GM18873 (cell line): ENCODE measurements at regions not wholly inside any gene's neighbourhood (a gene's known extent, or its start where the extent isn't known, plus 50 kb on each side); places are given as distances from the start of the nearest gene placed in this dataset.

Experiments
- ATAC-seq: cut with Tn5 transposase; IDR thresholded peaks from one replicate; pipeline ENCODE4 v1.9.1; 2021; ENCODE audit warnings: mild to moderate bottlenecking, moderate library complexity, moderate number of reproducible peaks; ENCODE audit not compliant: unreplicated experiment, low FRiP score

- ATAC-seq: no peak
Observed at GRCh38 chr22:48866906-48867681, 960.6 kb downstream of the BRD1 start.

GRCh38 chr22:48864748-48865147 is 962.9 kb downstream of the BRD1 start:
- ATAC-seq: no peak

DNA sequence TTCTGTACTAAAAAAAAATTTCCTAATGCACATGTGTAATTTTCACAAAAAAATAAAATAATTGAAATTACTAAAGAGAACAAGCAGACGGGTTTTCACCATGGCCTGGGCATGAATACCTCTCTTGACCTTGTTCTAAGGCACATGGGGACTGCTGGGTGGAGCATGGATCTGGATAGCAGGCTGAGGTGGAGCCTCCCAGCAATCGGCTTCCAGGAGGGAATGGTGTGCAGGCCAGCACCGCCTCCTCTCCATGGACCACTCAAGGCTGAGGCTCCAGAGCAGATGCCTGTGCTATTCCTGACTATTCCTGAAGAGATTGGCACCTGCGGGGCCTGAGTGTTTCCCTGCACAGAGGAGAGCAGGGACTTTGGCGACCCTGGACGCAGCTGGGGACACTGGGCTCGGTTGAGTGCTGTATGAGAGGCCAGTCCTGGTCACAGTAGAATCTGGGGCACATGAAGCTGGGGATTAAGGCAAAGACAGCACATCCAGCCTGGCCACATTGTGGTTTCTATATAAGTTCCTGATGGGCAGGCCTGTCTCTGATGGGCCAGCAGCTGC is 963.6 kb downstream of the BRD1 start:
- ATAC-seq: no peak

DNA sequence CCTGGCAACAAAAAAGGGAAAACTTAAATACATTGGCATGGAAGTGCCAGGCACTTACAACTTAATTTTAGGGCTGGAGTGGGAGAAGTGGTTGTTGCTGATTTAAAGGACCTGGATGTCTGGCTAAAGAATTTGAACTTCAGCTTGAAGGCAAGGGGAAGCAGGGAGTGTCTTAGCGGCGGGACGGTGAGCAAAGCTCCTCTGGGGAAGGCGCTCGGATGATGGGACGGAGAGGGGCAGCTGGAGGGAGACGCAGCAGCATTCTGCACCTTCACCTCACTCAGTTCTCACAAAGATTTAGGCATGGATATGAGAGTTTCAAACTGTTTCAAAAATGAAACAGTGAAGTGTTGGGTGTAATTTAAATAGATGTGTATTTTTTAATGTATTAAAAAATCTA is 967.1 kb downstream of the BRD1 start:
- no peak for ATAC-seq

DNA sequence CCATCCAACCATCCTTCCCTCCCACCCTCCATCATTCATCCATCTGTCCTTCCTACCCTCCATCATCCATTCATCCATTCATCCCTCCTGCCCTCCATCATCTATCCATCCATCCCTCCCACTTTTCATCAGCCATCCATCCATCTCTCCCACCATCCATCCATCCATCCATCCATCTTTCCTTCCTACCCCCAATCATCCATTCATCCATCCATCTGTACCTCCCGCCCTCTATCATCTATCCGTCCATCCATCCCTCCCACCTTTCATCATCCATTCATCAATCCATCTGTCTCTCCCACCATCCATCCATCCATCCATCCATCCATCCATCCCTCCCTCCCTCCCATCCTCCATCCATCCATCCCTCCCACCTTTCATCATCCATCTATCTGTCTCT is 968.8 kb downstream of the BRD1 start:
- ATAC-seq: no peak

DNA sequence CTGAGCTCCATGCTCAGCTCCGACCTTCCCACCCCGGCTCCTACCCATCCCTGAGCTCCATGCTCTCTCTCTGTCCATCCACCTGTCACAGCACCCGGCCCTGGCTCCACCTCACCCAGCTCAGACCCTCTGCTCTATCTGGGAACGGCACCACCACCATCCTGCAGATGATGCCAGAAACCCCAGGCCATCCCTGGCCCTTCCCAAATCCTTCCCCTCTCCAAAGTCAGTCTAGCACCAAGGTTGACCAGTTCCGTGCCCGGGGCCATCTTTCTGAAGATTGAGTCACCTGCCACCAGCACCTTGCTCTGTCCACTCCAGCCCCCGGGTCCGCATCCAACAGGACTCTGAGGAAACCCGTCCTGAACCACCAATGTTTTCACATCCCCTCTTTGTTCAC is 969.6 kb downstream of the BRD1 start:
- no peak for ATAC-seq

DNA sequence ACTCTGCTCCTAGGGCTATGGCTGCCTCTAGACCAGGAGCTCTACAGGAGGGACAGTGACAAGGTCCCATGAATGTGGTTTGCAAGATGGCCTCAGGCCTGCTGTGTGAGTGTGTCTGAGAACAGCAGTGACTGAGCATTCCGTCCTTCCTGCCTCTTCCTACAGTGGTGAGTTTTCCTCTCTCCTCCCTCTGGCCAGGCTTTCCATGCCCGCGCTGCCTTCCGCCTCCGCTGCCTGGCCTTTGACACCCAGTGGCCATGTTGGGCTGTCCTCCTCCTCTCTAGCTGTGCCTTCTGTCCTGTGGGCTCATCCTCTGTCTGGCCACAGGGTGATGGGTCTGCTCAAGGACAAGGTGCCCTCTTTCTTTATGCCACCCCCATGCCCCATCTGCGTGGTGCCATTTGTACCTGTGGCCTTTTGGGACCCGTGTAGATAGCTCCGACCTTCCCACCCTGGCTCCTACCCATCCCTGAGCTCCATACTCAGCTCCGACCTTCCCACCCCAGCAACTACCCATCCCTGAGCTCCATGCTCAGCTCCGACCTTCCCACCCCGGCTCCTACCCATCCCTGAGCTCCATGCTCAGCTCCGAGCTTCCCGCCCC is 970.4 kb downstream of the BRD1 start:
- ATAC-seq: no peak

DNA sequence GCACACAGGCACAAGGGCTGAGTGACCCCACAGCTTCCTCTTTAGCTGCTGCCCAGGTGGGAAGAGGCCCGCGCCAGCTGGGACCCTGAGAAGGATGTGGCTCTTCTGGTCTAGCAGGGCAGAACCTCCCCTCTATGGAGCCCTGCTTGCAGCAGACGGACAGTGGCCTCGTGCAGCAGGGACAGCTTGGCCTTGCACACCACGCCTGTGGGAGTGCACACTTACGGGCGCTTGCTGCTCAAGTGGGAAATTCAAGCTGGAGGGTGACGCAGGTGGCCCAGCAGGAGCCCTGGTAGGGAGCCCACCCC is 971.4 kb downstream of the BRD1 start:
- no peak for ATAC-seq

GRCh38 chr22:48855593-48856307 is 971.9 kb downstream of the BRD1 start:
- ATAC-seq: no peak

GRCh38 chr22:48855013-48855412 is 972.7 kb downstream of the BRD1 start:
- ATAC-seq: no peak

- ATAC-seq: no peak
Observed at GRCh38 chr22:48853627-48854240, 973.9 kb downstream of the BRD1 start.

DNA sequence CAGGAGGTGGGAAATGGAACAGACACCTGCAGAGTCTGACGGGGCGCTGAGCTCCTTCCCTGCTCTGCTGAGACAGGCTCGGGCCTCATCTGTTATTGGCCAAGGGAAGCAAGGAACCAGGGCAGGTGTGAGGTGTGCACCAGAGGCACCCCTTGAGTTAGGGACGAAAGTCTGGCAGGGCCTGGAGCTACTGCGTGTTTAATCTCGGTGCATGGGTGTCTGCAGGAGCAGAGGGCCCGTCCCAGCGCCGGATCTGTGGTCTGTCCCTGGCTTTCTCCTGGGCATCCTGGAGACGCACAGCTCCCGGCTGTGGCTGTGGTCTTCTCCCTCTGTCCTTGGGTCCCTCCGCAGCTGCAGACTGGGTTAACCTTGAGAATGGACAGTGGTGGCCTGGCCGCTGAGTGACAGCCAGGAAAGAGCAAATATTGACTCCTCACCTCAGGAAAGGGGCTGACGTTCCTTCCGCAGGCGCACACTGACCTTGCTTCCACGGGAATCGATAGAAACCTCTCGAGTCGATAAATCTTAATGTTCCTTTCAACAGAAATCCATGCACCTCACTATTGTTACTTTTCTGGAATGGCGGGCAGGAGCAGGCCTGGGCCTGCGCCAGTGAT is 975.6 kb downstream of the BRD1 start:
- ATAC-seq: no peak

GRCh38 chr22:48850658-48851287 is 976.9 kb downstream of the BRD1 start:
- ATAC-seq: no peak

DNA sequence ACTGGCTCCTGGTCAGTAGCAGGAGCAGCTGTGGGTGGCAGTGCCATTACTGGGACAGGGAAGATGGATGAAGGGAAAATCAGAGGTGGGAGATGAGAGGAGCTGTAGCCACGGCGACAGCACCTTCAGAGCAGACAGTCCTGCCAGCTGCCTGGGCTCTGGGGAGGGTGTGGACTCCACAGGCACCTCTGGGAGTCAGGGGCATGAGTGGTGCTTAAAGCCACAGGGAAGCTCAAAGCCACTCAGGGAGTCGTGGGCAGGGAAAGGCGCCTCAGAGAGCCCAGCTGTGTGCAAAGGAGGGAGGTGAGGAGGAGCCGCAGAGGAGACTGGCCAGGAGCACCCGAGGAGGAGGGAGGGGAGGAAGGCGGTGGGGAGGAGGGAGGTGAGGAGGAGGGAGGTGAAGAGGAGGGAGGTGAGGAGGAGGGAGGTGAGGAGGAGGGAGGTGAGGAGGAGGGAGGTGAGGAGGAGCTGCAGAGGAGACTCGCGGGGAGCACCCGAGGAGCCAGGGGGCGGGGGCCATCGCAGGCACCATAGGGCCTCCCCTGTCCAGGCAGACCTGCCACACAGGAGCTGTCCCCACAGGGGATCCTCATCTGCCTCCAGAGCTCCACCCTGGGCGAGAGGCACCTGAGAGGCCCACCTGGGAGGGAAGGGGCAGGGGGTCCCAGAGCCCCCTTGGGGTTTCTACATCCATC is 977.6 kb downstream of the BRD1 start:
- ATAC-seq: no peak

DNA sequence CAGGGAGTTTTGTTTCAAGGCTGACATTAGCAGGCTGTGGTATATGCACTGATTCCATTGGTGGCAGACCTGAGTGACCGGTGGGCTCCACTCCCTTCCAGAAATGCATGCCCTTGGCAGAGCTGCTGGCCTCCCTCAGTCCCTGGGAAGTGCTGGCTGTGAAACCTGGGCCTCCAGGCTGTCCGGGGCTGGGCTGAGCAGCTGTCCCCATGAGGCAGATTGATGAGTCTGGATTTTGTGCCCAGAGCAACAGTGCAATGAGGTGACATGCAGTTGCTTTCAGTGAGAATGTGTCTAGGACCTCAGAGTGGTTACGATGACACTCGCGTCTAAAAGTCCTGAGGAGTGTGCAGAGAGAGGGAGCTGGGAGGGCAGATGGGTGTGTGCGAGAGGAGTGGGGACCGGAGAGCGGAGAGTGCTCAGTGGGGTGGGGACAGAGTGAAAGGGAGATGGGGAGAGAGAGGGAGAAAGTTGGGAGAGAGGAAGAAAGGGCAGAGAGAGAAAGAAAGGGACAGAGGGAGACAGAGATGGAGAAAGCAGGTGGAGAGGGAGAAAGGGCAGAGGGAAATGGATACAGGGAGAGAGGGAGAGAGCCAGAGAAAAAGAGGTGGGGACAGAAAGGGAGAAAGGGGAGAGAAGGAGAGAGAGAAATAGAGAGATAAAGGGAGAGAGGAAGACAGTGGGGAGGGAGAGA is 978.3 kb downstream of the BRD1 start:
- no peak for ATAC-seq

- ATAC-seq: no peak
Observed at GRCh38 chr22:48846200-48846599, 981.5 kb downstream of the BRD1 start.

DNA sequence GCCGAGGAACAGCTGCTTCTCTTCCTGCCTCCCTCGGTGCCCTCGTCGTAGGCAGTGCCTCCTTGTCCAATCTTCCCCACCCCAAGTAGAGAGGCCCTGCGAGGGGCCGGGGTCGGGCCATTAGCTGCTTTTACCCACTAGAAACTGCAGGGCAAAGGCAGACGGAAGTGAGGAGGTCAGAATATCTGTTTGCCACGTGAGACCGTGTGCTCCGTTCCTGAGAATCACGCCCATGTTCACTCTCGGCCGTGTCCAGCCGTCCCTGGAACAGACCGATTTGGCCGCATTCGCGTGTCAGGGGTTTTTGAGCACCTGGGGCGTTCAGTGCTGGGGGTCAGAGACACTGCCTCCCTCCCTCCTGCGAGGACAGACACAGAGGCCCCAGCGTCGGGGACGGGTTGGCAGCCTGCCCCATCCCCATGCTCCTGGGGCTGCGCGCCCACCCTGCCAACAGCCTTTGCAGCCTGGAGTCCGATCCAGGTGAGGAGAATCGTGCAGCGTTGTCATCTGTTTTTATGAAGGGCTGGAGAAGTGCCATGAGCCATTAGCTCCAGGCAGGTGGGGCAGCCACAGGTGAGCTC is 982.2 kb downstream of the BRD1 start:
- no peak for ATAC-seq

GRCh38 chr22:48844056-48844675 is 983.5 kb downstream of the BRD1 start:
- no peak for ATAC-seq
